ENCODE measurements at regions not wholly inside any gene's neighbourhood (a gene's known extent, or its start where the extent isn't known, plus 50 kb on each side); places are given as distances from the start of the nearest gene placed in this dataset.

DNA sequence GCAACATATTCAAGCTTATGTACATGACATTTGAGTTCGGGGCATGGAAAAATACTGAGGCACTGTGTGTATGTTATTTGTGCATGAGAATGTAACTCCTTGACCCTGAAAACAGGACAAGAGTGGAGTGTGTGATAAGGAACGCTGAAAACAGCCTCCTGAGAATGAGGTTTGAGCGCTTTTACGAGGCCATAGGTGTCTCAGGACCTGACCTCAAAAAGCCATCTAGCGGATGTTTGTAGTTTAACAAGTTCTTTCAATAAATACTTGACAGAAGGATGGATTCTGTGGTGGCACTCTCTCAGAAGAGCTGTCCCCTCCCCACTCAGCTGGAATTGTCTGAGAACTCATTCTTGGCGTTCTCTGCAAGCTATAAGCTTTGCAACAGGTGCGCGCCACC, 350.5 kb upstream of the TMTC1 start:
- TF ChIP-seq, protein P1, sequence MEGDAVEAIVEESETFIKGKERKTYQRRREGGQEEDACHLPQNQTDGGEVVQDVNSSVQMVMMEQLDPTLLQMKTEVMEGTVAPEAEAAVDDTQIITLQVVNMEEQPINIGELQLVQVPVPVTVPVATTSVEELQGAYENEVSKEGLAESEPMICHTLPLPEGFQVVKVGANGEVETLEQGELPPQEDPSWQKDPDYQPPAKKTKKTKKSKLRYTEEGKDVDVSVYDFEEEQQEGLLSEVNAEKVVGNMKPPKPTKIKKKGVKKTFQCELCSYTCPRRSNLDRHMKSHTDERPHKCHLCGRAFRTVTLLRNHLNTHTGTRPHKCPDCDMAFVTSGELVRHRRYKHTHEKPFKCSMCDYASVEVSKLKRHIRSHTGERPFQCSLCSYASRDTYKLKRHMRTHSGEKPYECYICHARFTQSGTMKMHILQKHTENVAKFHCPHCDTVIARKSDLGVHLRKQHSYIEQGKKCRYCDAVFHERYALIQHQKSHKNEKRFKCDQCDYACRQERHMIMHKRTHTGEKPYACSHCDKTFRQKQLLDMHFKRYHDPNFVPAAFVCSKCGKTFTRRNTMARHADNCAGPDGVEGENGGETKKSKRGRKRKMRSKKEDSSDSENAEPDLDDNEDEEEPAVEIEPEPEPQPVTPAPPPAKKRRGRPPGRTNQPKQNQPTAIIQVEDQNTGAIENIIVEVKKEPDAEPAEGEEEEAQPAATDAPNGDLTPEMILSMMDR (IDR thresholded peaks at IDR 0.05; ENCODE audit: insufficient read depth, low read length, poor library complexity, severe bottlenecking): peak; percentile 2
- H3K4me3 ChIP-seq (replicated peaks; ENCODE audit: low read depth, low read length): no peak overlapping the region
- H3K27me3 ChIP-seq (replicated peaks; ENCODE audit: control insufficient read depth, insufficient read depth, low read length): no peaks in the 10 kb centered on the region
- no peak for DNase-seq (ENCODE audit: extremely low read depth, insufficient read length)
- H3K36me3 ChIP-seq (ENCODE audit: control insufficient read depth, insufficient read depth, low read length): no peaks in the 10 kb centered on the region

DNA sequence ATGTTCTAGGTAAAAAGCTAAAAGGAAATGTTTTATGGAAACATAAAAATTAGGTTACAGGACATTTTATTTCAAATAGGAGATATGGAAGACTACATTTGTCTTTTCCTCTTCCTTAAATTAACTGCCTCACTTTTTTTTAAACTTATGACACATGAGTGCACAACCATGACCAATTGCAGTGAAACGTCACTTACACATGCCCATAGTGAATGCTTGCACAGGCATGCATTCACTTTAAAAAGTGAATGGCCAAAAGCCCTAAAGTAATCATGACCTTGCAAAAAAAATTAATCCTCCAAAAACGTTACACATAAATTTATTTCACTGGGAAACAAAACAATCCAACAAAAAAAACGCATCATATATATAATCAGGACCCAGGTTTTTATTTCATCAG, 343.2 kb upstream of the TMTC1 start:
- TF ChIP-seq, protein P1 (IDR thresholded peaks at IDR 0.05; ENCODE audit: insufficient read depth, low read length, poor library complexity, severe bottlenecking): no peak
- H3K36me3 ChIP-seq (ENCODE audit: control insufficient read depth, insufficient read depth, low read length): no peaks in the 10 kb centered on the region
- no peak for DNase-seq (ENCODE audit: extremely low read depth, insufficient read length)
- H3K4me3 ChIP-seq (replicated peaks; ENCODE audit: low read depth, low read length): no peak overlapping the region
- H3K27me3 ChIP-seq (replicated peaks; ENCODE audit: control insufficient read depth, insufficient read depth, low read length): no peaks in the 10 kb centered on the region

DNA sequence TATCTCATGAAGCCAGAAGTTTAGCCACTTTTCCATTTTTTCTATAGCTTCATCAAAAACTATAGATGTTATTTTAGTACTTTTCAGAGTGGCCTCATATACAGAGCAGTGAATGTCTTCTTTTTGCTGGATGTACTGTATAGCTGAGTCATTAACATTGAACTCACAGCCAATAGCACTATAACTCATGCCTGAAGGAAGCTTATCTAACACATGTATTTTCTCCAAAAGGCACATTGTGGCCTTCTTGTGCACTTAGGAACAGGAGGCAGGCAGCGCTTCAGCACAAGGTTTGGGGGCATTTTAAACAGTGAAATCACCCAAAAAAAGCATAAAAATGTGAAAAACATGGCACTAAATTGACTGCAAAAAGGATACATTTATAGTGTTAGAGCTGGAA, 336.8 kb upstream of the TMTC1 start:
- no peak overlapping the region for H3K4me3 ChIP-seq (replicated peaks; ENCODE audit: low read depth, low read length)
- H3K36me3 ChIP-seq (ENCODE audit: control insufficient read depth, insufficient read depth, low read length): no peaks in the 10 kb centered on the region
- DNase-seq (ENCODE audit: extremely low read depth, insufficient read length): no peak
- TF ChIP-seq, protein P1 (IDR thresholded peaks at IDR 0.05; ENCODE audit: insufficient read depth, low read length, poor library complexity, severe bottlenecking): no peak
- no peaks in the 10 kb centered on the region for H3K27me3 ChIP-seq (replicated peaks; ENCODE audit: control insufficient read depth, insufficient read depth, low read length)

DNA sequence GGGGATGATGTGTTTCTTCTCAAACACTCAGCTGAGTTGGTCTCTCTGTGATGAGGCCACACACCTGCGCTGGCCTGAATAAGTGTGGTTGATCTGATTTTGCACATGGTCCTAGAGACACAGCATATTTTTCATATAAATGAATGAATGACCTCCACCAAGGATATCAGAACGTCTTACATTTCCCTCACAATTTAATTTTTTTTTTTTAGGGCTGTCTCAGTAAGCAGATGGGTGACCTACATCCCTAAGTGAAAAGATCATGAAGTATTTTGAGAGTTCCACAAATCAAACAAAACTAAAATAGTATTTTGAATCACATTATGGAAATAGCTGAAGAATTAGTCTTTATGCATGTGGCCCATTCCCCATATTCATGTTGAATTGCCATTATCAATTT, 333.7 kb upstream of the TMTC1 start:
- DNase-seq (ENCODE audit: extremely low read depth, insufficient read length): no peak
- TF ChIP-seq, protein P1 (IDR thresholded peaks at IDR 0.05; ENCODE audit: insufficient read depth, low read length, poor library complexity, severe bottlenecking): no peak
- H3K36me3 ChIP-seq (ENCODE audit: control insufficient read depth, insufficient read depth, low read length): no peaks in the 10 kb centered on the region
- no peak overlapping the region for H3K4me3 ChIP-seq (replicated peaks; ENCODE audit: low read depth, low read length)
- H3K27me3 ChIP-seq (replicated peaks; ENCODE audit: control insufficient read depth, insufficient read depth, low read length): no peaks in the 10 kb centered on the region

DNA sequence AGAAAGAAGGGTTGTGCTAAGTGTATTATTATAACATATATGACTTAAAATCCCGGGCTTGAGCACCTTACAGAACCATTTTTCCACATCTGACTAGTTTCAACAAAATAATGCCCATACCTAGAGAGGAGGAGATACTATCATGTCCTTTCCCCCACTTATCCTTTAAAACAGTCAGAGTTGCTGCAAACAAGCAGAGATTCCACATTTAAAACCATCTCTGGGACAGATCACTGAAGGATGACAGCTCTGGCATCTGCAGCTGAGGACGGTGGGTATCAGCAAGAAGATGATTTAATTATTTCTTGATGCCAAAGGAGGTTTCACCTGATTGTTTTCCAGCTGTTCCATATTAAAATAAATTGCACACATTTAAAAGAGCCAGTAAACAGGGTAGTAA, 328.0 kb upstream of the TMTC1 start:
- H3K36me3 ChIP-seq (ENCODE audit: control insufficient read depth, insufficient read depth, low read length): no peaks in the 10 kb centered on the region
- TF ChIP-seq, protein P1 (IDR thresholded peaks at IDR 0.05; ENCODE audit: insufficient read depth, low read length, poor library complexity, severe bottlenecking): no peak
- no peak for DNase-seq (ENCODE audit: extremely low read depth, insufficient read length)
- no peak overlapping the region for H3K4me3 ChIP-seq (replicated peaks; ENCODE audit: low read depth, low read length)
- no peaks in the 10 kb centered on the region for H3K27me3 ChIP-seq (replicated peaks; ENCODE audit: control insufficient read depth, insufficient read depth, low read length)

DNA sequence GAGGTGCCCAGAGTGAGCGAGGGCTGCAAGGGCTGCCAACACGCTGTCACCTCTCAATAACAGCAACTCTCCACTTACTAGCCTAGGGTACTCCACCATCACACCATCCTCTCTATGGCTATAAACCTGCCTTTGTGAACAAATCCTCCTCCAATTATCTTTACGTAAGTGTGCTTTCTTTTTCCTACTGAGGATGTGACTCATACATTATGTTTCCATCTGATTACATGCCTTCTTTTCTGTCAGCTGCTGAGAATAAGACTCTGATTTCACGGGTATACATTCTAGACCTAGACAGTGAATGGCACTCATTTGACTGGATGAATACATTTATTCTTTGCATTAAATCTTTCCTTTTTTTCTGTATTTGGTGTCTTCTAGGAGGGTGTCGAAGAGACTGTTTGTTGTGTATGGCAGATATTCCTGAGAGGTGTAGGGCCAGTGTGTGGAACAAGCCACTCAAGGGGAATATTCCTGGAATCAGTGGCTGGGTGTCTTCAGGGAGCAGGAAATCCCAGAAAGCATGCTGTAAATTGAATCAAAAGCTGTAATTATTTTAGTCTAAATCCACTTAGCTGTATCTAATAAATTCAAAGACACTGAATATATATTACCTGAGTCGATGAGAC, 327.3 kb upstream of the TMTC1 start:
- Histone ChIP-seq H3K27me3 (replicated peaks; ENCODE audit: control insufficient read depth, insufficient read depth, low read length) (no peaks in the 10 kb centered on the region; the same call in 1 of the 2 replicates), H3K36me3 (ENCODE audit: control insufficient read depth, insufficient read depth, low read length) (no peaks in the 10 kb centered on the region), H3K4me3 (replicated peaks; ENCODE audit: low read depth, low read length) (no peak overlapping the region)
- TF ChIP-seq, protein P1 (IDR thresholded peaks at IDR 0.05; ENCODE audit: insufficient read depth, low read length, poor library complexity, severe bottlenecking): no peak
- no peak for DNase-seq (ENCODE audit: extremely low read depth, insufficient read length)
